GM19397 (cell line): ENCODE measurements at regions not wholly inside any gene's neighbourhood (a gene's known extent, or its start where the extent isn't known, plus 50 kb on each side); places are given as distances from the start of the nearest gene placed in this dataset.

Experiments
- ATAC-seq: cut with Tn5 transposase; IDR thresholded peaks from one replicate; pipeline ENCODE4 v1.9.1; 2021; ENCODE audit warnings: mild to moderate bottlenecking, moderate library complexity; ENCODE audit not compliant: unreplicated experiment

DNA sequence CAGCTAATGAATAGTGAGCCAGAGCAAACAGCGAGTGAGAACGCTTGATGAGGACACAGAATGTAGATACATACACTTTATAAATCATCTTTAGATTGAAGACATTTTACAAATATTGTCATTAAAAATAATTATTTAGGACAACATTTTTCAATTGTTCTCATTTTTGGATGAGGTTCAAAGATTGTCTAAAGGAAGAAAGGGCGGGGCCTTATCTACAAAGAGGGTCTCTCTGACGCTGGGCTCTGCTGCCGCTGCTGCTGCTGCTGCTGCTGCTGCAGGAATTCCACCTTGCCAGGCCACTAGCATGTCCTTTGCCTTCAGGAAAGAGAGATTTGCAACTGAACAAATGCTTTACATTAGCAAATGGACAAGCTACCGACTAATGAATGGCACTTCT, 220.7 kb upstream of the TMEM161B start:
- ATAC-seq, result no peak

DNA sequence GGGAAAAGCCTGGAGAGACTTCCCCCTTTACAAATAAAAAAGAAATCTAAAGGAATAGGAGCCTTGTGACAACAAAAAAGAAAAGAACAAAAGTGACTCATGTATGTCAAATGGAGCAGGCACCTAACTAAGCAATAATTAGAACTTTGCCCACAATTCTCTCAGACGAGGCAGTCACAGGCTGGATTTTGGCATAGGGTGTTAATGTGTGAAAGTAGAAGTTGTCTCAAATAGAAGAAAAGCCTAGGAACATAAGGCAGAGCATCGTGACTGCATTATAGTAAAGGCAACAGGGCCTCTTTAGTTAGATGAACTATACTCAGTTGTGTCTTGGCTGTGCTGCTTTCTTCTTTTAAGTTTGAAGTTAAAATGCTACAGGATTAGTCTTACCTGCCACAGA, 219.9 kb upstream of the TMEM161B start:
- ATAC-seq, result no peak

- ATAC-seq, result no peak
These were observed 219.5 kb upstream of the TMEM161B start for GRCh38 chr5:88488130-88488529.

- ATAC-seq, result no peak
These were observed 218.4 kb upstream of the TMEM161B start for GRCh38 chr5:88487066-88487465.

- ATAC-seq, result no peak
These were observed 217.8 kb upstream of the TMEM161B start for GRCh38 chr5:88486431-88486830.

DNA sequence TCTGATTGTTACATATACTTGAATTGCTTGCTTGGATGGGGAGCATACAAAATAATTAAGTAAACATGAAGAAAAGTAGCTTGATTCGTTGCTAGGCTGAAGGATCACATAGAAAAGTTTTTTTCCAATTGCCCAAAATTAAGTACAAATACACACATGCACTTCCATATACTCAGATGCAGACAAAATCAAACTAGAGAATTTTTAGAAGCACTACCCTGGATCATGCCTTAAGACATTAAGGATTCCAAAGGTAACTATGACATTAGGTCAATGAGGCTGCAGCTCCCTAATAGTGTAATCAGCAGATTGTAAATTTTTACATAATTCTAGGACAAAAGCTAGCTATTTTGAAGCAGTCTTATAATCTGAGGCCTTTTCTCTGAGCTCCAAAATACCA, 216.9 kb upstream of the TMEM161B start:
- ATAC-seq, result no peak

DNA sequence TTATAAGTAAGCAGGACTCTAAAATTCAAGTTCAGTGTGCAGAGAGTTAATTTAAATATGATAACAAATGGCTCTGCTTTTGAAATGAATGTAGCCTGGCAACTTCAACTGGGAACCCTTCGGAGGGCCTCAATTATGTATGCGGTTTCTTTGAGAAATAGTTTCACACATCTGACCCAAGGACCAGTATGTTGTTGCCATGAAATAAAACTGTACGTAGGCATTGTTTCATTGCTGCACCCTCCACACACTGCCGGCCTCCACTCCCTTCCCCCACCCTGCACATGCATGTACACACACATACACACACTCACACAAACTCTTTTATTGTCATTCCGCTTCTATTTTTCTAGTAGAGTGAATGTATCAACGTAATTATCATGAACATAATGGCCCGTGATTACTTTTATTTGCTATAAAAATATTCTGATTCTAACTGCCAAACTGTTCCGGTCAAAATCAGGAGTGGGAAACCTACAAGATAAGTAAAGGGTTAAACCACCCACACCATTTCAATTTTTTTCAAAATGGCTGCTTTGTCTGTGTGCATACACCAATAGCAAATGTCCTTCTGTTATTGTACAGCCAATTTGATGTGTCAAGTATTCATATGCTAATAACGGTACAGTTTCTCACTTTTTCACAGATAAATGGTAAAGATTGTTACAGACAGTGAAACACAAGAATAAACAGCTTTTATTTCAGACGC, 215.5 kb upstream of the TMEM161B start:
- ATAC-seq, result no peak

DNA sequence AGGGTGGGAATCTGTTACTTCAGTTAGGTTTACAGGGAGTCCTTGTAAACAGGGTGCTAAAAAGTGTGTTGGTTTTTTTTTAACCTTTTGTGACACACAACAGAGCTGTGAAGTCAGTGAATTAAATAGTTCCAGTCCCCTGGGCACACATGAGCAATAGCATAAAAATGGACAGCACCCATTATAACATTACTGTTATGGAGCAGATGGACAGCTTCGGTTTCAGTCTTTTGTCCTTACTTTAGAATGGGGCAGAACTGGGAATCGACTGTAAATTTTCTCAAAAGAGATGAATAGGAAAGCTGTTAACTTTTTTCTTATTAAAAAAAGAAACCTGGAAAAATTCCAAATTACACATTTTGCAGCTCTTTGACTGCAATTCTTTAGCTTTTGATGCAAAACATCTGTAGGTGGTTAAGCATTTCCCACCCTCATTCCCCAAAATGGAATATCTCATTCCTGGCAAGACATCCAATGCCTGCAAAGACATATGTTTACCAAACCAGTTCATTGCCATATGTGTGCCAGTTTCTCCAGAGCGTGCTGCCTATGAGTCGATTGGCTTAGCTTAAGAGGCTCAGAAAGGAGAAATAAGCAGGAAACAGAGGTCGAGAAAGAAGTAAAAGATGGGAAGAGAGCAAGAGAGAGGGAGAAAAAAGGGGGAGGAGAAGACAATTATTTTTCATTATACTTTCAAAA, 212.3 kb upstream of the TMEM161B start:
- ATAC-seq, result no peak

DNA sequence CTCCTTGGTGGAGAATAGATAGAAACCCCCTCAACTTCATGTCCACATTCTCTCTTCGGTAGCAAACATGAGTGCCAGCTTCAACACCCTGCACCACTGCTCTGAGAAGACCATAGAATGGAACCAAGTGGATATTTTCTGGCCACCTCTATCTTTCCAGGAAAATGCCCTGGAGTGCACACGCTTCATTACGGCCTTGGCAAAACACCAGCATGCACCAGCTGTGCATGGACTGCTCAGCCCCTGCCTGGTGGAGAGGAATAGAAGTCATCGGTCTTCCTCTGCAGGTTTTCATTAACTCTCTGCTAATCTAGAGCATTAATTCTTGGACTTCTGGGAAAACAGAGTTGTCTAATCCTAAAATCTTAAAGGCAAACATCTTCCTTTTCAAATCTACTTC, 211.6 kb upstream of the TMEM161B start:
- no peak for ATAC-seq

- no peak for ATAC-seq
These were observed 205.9 kb upstream of the TMEM161B start for GRCh38 chr5:88474574-88474973.

GRCh38 chr5:88470745-88471144, 202.1 kb upstream of the TMEM161B start:
- no peak for ATAC-seq

DNA sequence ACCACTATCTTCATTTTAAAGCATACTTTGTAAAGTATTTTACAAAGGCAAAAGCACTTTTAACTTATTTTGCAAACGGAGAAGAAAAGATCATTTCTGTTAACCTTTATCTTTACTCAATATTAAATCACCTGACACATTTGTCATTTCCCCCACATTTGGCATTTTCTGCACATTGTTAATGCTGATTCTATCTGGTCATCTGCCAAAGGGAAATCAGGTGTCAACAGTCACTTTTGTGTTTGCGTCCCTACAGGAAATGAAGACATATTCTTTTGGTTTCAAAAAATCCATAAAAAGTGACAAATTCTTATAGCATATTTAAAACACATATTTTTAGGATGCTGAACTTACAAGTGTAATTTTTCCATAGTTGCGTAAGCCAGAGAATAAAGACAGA, 191.3 kb upstream of the TMEM161B start:
- ATAC-seq, result no peak

GRCh38 chr5:88452820-88453219, 184.2 kb upstream of the TMEM161B start:
- no peak for ATAC-seq

DNA sequence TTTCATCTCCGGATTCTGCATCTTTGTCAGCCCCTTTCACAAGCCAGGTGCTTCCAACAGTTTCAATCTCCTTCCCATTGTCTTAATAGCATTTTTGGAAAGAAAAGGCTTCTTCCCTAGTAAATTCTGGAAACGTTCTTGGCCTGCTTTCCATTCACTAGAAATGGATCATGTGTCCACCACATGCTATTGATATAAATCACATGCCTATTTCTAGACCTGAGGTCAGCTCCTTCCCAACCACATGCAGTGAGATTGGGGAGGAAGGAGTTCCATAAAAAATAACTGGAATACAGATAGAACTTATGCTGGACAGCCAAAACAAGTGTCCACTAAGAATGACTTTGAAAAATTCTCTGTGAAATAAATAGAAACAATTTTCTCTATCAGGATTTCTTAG, 181.6 kb upstream of the TMEM161B start:
- ATAC-seq, result no peak

- no peak for ATAC-seq
These were observed 169.4 kb upstream of the TMEM161B start for GRCh38 chr5:88438006-88438405.

DNA sequence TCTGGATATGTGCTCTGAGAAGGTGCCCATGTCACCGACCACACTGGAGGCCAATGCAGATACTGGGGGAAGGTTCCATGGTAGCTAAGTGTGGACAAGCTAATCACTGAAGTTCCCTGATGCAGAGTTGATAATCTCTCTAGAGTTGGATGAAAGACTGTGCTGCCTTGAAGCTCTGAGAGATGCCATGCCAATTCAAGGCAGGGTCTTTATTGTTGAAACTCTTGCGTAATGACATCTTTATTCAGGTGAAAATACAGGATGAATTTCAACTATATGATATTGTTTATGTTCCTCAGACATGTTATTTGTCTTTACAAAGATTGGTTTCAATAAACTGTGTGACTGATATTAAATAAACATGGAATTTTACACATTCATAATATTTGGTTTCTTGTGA, 167.6 kb upstream of the TMEM161B start:
- ATAC-seq, result no peak

DNA sequence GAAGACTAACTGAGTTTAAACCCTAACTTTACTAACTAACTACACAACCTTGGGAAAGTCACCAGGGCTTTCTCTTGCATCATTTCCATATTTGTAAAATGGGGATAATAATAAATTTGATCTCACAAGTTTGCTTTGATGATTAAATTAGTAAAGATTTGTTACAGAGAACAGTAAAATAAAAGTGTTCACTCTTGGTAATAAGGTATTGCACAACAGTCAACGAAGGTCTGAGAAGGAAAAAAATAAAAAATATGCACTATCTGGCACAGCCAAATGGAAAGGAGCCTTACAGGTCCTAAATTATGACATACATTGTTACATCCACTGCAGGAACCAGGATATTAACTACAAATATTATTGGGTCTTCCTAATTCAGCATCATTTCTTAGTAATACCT, 160.0 kb upstream of the TMEM161B start:
- ATAC-seq, result no peak

DNA sequence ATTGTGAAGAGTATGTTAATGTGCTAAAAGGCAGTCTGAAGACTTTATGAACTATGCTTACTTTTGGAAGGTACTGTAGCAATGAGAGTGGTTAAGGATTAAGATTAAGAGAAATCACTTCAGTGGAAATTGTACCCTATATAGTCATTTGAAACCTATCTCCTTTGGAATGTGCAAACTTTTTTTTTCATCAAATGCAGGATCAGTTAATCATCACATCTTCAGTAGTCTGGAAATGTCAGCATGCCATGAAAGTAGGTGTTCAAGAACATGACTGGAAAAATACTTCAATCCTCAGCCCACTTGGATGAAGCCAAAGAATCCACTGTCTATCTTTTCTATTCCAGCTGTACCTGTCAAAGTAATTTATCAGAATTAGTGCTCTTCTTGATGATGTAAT, 157.8 kb upstream of the TMEM161B start:
- ATAC-seq, result no peak

GRCh38 chr5:88425124-88425523, 156.5 kb upstream of the TMEM161B start:
- no peak for ATAC-seq

DNA sequence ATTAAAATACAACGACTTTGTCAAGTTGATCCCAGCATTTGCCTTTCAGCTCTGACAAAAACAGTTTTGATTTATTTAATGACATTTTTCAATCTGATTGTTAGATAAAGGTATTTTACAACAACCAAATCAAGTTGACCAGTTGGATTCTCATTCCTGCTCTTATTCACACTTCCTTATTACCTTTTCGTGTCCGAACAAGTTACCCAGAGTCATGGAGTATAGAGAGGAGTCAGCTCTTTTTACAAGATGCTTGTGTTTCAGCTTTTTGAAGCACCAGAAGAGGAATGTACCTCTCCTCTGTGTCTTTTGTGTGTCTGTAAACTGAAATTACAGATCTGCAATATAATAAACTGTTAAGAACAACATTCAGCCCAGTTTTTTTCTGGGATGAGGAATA, 151.3 kb upstream of the TMEM161B start:
- no peak for ATAC-seq

- ATAC-seq, result no peak
These were observed 138.7 kb upstream of the TMEM161B start for GRCh38 chr5:88407341-88407740.

- ATAC-seq, result no peak
These were observed 137.1 kb upstream of the TMEM161B start for GRCh38 chr5:88405783-88406182.

DNA sequence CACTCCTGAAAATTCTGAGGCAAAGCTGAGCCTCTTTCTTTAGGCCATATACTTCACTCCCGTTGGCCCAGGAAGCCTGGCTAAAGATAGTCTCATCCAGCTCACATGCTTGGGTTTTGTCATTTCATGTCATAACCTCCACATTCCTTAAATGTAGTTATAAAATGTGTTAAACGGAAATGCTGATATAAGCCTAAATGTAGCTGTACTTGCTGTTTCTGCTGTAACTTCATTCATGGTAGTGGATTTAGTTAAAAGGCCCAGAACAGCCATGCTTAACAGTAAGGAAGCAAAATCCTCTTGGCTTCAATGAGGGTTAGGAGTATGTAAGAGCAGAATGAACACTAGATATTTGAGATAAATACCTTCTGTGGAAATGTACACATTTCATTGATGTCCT, 135.8 kb upstream of the TMEM161B start:
- no peak for ATAC-seq
